ENCODE measurements at regions not wholly inside any gene's neighbourhood (a gene's known extent, or its start where the extent isn't known, plus 50 kb on each side); places are given as distances from the start of the nearest gene placed in this dataset.

DNA sequence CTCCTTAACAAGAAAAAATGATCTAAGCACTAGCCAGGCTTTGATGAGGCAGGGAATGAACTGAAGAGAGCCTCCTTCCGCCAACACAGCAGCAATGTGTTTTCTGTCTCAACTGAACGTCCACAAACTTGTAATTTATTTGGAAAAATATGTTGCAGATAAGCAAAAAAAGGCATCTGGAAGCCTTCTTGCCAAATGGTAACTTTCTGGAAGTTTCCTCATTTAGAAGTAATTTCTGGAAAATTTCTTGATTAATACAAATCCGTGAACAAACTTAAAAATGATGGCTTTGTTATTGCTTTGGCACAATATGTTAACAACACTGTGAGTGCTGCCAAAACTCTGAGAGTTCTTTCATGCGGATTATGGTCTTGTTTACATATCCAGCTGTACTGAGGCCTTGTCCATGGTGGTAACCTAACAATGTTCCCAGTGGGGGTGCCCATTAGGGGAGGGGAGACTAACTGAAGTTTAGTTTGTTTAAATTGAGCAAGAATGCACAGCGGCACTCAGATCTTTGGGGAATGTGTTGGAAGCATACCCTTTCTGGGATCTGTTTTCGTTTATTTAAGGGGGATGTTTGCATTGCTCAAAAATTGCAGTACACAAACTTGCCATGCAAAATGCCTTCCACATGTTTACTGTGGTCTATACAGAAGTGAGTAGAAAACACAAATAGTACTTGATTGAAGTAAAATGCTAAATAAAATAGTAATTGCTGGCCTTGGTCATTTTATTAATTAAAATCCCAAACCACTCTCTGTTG, 334.7 kb downstream of the NR2F1-AS1 start:
- H3K9ac ChIP-seq (ENCODE audit: low read length) = no peak overlapping the region
- no peaks in the 10 kb centered on the region for H3K79me2 ChIP-seq (replicated peaks; ENCODE audit: insufficient read depth, low read length)
- no peaks in the 10 kb centered on the region for H3K36me3 ChIP-seq (ENCODE audit: insufficient read depth, low read length)
- no peak for TF ChIP-seq POLR2AphosphoS5 (IDR thresholded peaks at IDR 0.05)
- no peak for TF ChIP-seq MXI1 (conservative IDR thresholded peaks at IDR 0.05; ENCODE audit: poor library complexity, severe bottlenecking)
- TF ChIP-seq RAD21 (conservative IDR thresholded peaks at IDR 0.05) = no peak
- TF ChIP-seq EZH2 (IDR thresholded peaks at IDR 0.05; ENCODE audit: borderline replicate concordance, insufficient read depth, low read length, poor library complexity, severe bottlenecking) = no peak
- TF ChIP-seq, protein P1, sequence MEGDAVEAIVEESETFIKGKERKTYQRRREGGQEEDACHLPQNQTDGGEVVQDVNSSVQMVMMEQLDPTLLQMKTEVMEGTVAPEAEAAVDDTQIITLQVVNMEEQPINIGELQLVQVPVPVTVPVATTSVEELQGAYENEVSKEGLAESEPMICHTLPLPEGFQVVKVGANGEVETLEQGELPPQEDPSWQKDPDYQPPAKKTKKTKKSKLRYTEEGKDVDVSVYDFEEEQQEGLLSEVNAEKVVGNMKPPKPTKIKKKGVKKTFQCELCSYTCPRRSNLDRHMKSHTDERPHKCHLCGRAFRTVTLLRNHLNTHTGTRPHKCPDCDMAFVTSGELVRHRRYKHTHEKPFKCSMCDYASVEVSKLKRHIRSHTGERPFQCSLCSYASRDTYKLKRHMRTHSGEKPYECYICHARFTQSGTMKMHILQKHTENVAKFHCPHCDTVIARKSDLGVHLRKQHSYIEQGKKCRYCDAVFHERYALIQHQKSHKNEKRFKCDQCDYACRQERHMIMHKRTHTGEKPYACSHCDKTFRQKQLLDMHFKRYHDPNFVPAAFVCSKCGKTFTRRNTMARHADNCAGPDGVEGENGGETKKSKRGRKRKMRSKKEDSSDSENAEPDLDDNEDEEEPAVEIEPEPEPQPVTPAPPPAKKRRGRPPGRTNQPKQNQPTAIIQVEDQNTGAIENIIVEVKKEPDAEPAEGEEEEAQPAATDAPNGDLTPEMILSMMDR (IDR thresholded peaks at IDR 0.05; ENCODE audit: poor library complexity, severe bottlenecking) = no peak
- TF ChIP-seq TAF1 (IDR thresholded peaks at IDR 0.05; ENCODE audit: low read depth) = no peak
- no peak for TF ChIP-seq EP300 (conservative IDR thresholded peaks at IDR 0.05; ENCODE audit: poor library complexity, severe bottlenecking)
- TF ChIP-seq, protein P2, sequence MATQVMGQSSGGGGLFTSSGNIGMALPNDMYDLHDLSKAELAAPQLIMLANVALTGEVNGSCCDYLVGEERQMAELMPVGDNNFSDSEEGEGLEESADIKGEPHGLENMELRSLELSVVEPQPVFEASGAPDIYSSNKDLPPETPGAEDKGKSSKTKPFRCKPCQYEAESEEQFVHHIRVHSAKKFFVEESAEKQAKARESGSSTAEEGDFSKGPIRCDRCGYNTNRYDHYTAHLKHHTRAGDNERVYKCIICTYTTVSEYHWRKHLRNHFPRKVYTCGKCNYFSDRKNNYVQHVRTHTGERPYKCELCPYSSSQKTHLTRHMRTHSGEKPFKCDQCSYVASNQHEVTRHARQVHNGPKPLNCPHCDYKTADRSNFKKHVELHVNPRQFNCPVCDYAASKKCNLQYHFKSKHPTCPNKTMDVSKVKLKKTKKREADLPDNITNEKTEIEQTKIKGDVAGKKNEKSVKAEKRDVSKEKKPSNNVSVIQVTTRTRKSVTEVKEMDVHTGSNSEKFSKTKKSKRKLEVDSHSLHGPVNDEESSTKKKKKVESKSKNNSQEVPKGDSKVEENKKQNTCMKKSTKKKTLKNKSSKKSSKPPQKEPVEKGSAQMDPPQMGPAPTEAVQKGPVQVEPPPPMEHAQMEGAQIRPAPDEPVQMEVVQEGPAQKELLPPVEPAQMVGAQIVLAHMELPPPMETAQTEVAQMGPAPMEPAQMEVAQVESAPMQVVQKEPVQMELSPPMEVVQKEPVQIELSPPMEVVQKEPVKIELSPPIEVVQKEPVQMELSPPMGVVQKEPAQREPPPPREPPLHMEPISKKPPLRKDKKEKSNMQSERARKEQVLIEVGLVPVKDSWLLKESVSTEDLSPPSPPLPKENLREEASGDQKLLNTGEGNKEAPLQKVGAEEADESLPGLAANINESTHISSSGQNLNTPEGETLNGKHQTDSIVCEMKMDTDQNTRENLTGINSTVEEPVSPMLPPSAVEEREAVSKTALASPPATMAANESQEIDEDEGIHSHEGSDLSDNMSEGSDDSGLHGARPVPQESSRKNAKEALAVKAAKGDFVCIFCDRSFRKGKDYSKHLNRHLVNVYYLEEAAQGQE (IDR thresholded peaks at IDR 0.05; ENCODE audit: borderline replicate concordance) = no peak
- TF ChIP-seq SMC3 (conservative IDR thresholded peaks at IDR 0.05; ENCODE audit: poor library complexity) = no peak
- H3K9me3 ChIP-seq (ENCODE audit: low read length) = no peaks in the 10 kb centered on the region
- no peak overlapping the region for H3K4me3 ChIP-seq (ENCODE audit: low read length)
- H3K9me2 ChIP-seq (ENCODE audit: insufficient read depth, low read length) = no peaks in the 10 kb centered on the region
- H3F3A ChIP-seq (ENCODE audit: insufficient read depth, low read length, poor library complexity, severe bottlenecking) = no peaks in the 10 kb centered on the region
- no peak overlapping the region for H3K4me2 ChIP-seq (ENCODE audit: low read length)
- H3K27ac ChIP-seq (ENCODE audit: low read length) = no peak overlapping the region
- H3K27me3 ChIP-seq (ENCODE audit: insufficient read depth, low read depth, low read length) = peaks cover 86% of the 10 kb centered on the region
- no peak overlapping the region for H2AFZ ChIP-seq (ENCODE audit: low read depth, low read length)
- no peaks in the 10 kb centered on the region for H4K20me1 ChIP-seq (ENCODE audit: insufficient read depth)

DNA sequence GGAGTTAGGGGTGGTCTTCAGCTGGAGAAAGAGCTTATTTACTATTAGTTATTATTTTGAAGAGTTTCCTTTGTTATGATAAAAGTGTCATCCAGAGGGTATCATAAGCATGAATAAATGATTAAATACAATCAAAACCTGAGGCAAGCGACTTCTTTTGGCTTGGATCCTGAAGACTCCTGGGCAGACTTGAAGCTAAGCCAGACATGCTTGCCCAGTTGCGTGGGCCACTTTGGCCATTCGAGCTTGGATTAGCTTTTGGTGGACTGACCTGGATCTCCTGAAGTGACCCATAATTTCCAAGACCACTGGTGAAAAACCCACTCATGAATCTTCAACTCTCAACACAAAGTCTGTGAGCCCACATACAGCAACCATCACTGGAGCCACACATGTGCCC, 335.8 kb downstream of the NR2F1-AS1 start:
- H3K79me2 ChIP-seq (replicated peaks; ENCODE audit: insufficient read depth, low read length) = no peaks in the 10 kb centered on the region
- peaks cover 84% of the 10 kb centered on the region for H3K27me3 ChIP-seq (ENCODE audit: insufficient read depth, low read depth, low read length)
- no peaks in the 10 kb centered on the region for H3F3A ChIP-seq (ENCODE audit: insufficient read depth, low read length, poor library complexity, severe bottlenecking)
- no peak overlapping the region for H3K9ac ChIP-seq (ENCODE audit: low read length)
- TF ChIP-seq TAF1 (IDR thresholded peaks at IDR 0.05; ENCODE audit: low read depth) = no peak
- TF ChIP-seq SMC3 (conservative IDR thresholded peaks at IDR 0.05; ENCODE audit: poor library complexity) = no peak
- TF ChIP-seq, protein P2 (IDR thresholded peaks at IDR 0.05; ENCODE audit: borderline replicate concordance) = no peak
- TF ChIP-seq, protein P1 (IDR thresholded peaks at IDR 0.05; ENCODE audit: poor library complexity, severe bottlenecking) = no peak
- TF ChIP-seq EZH2 (IDR thresholded peaks at IDR 0.05; ENCODE audit: borderline replicate concordance, insufficient read depth, low read length, poor library complexity, severe bottlenecking) = no peak
- TF ChIP-seq POLR2AphosphoS5 (IDR thresholded peaks at IDR 0.05) = no peak
- TF ChIP-seq RAD21 (conservative IDR thresholded peaks at IDR 0.05) = no peak
- TF ChIP-seq MXI1 (conservative IDR thresholded peaks at IDR 0.05; ENCODE audit: poor library complexity, severe bottlenecking) = no peak
- no peak for TF ChIP-seq EP300 (conservative IDR thresholded peaks at IDR 0.05; ENCODE audit: poor library complexity, severe bottlenecking)
- no peaks in the 10 kb centered on the region for H3K36me3 ChIP-seq (ENCODE audit: insufficient read depth, low read length)
- H3K9me3 ChIP-seq (ENCODE audit: low read length) = no peaks in the 10 kb centered on the region
- no peak overlapping the region for H2AFZ ChIP-seq (ENCODE audit: low read depth, low read length)
- no peak overlapping the region for H3K4me2 ChIP-seq (ENCODE audit: low read length)
- no peak overlapping the region for H3K27ac ChIP-seq (ENCODE audit: low read length)
- no peaks in the 10 kb centered on the region for H4K20me1 ChIP-seq (ENCODE audit: insufficient read depth)
- no peak overlapping the region for H3K4me3 ChIP-seq (ENCODE audit: low read length)
- H3K9me2 ChIP-seq (ENCODE audit: insufficient read depth, low read length) = no peaks in the 10 kb centered on the region
